ENCODE measurements at regions not wholly inside any gene's neighbourhood (a gene's known extent, or its start where the extent isn't known, plus 50 kb on each side); places are given as distances from the start of the nearest gene placed in this dataset.

DNA sequence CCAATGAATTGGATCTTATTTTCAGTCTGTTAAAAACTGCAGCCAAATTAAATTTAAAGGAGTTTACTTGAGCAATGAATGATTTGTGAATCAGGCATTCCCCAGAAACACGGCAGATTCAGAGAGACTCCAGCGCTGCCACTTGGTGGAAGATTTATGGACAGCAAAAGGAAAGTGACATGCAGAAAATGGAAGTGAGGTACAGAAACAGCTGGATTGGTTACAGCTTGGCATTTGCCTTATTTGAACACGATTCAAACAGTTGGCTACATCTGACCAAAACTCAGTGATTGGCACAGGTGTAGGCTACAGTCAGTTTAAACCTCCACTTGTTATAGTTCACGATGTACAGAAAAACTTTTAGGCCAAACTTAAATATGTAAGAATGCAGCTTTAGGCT is 257.6 kb upstream of the IMPG1 start:
- no peak for DNase-seq

GRCh38 chr6:76326871-76327270 is 254.4 kb upstream of the IMPG1 start:
- no peak for DNase-seq

Measured in NCI-H1105 (cell line).